ENCODE measurements at regions not wholly inside any gene's neighbourhood (a gene's known extent, or its start where the extent isn't known, plus 50 kb on each side); places are given as distances from the start of the nearest gene placed in this dataset.

- DNase-seq: peak in 1 of 2 donors; percentile 42
Measured at GRCh38 chr5:34563931-34564709, 92.0 kb upstream of the RAI14 start.

GRCh38 chr5:34564710-34565235 lies 91.4 kb upstream of the RAI14 start:
- no peak for DNase-seq

GRCh38 chr5:34570143-34570542 lies 86.0 kb upstream of the RAI14 start:
- DNase-seq: no peak

- peak; percentile 16 to 34 for DNase-seq
Measured at GRCh38 chr5:34570721-34571676, 85.1 kb upstream of the RAI14 start.

- DNase-seq: no peak
Measured at GRCh38 chr5:34571677-34572041, 84.5 kb upstream of the RAI14 start.

- no peak for DNase-seq
Measured at GRCh38 chr5:34574936-34575467, 81.1 kb upstream of the RAI14 start.

- no peak for DNase-seq
Measured at GRCh38 chr5:34576891-34577666, 79.0 kb upstream of the RAI14 start.

- DNase-seq: no peak
Measured at GRCh38 chr5:34578962-34579361, 77.2 kb upstream of the RAI14 start.

- DNase-seq: no peak
Measured at GRCh38 chr5:34580983-34581382, 75.1 kb upstream of the RAI14 start.

- DNase-seq: no peak
Measured at GRCh38 chr5:34582371-34582770, 73.8 kb upstream of the RAI14 start.

GRCh38 chr5:34583167-34583566 lies 73.0 kb upstream of the RAI14 start:
- peak in 1 of 2 donors; percentile 14 for DNase-seq

- DNase-seq: no peak
Measured at GRCh38 chr5:34584165-34584564, 72.0 kb upstream of the RAI14 start.

- no peak for DNase-seq
Measured at GRCh38 chr5:34585601-34586104, 70.5 kb upstream of the RAI14 start.

- peak; percentile 20 to 43 for DNase-seq
Measured at GRCh38 chr5:34586117-34586885, 69.8 kb upstream of the RAI14 start.

GRCh38 chr5:34587355-34588241 lies 68.5 kb upstream of the RAI14 start:
- peak; percentile 40 to 48 for DNase-seq

GRCh38 chr5:34589832-34590231 lies 66.3 kb upstream of the RAI14 start:
- no peak for DNase-seq

- DNase-seq: no peak
Measured at GRCh38 chr5:34591723-34592122, 64.4 kb upstream of the RAI14 start.

GRCh38 chr5:34597034-34598027 lies 58.8 kb upstream of the RAI14 start:
- DNase-seq: no peak

Measured in inflammatory macrophage (primary cell).